IMR-90 (cell line): ENCODE measurements at regions not wholly inside any gene's neighbourhood (a gene's known extent, or its start where the extent isn't known, plus 50 kb on each side); places are given as distances from the start of the nearest gene placed in this dataset.

Experiments
- CEBPB ChIP-seq: IDR thresholded peaks from 2 replicates; pipeline ENCODE4 v1.6.1; 2012; ENCODE audit warnings: low read depth, low read length, improper control_type of control experiment
- MAZ ChIP-seq: IDR thresholded peaks from 2 replicates; pipeline ENCODE4 v1.6.1; 2012; ENCODE audit warnings: low read depth, mild to moderate bottlenecking, low read length, improper control_type of control experiment, moderate library complexity, borderline replicate concordance
- MXI1 ChIP-seq: IDR thresholded peaks from 2 replicates; pipeline ENCODE4 v1.6.1; 2012; ENCODE audit warnings: low read depth, mild to moderate bottlenecking, low read length, moderate library complexity, borderline replicate concordance
- POLR2A ChIP-seq: IDR thresholded peaks from 2 replicates; pipeline ENCODE4 v1.6.1; 2012; ENCODE audit warnings: mild to moderate bottlenecking, low read depth, low read length
- RFX5 ChIP-seq: IDR thresholded peaks from 2 replicates; pipeline ENCODE4 v1.8.0; 2012; ENCODE audit warnings: low read depth, mild to moderate bottlenecking, low read length, moderate library complexity
- USF2 ChIP-seq: fragments of 150-350 bp; IDR thresholded peaks from 2 replicates; pipeline ENCODE4 v1.6.1; 2017; ENCODE audit warnings: mild to moderate bottlenecking, antibody characterized with exemption, low read length, low read depth
- TF ChIP-seq, protein P1 (sequence below): conservative IDR thresholded peaks from 2 replicates; pipeline ENCODE4 v1.5.1; 2012; ENCODE audit warnings: mild to moderate bottlenecking, low read depth, low read length, improper control_type of control experiment
- TF ChIP-seq, protein P2 (sequence below): fragments of 150-350 bp; IDR thresholded peaks from 2 replicates; pipeline ENCODE4 v1.6.1; 2016; ENCODE audit warnings: low read depth, mild to moderate bottlenecking, low read length, moderate library complexity, borderline replicate concordance

- TF ChIP-seq USF2, result no peak
- TF ChIP-seq, protein P1, sequence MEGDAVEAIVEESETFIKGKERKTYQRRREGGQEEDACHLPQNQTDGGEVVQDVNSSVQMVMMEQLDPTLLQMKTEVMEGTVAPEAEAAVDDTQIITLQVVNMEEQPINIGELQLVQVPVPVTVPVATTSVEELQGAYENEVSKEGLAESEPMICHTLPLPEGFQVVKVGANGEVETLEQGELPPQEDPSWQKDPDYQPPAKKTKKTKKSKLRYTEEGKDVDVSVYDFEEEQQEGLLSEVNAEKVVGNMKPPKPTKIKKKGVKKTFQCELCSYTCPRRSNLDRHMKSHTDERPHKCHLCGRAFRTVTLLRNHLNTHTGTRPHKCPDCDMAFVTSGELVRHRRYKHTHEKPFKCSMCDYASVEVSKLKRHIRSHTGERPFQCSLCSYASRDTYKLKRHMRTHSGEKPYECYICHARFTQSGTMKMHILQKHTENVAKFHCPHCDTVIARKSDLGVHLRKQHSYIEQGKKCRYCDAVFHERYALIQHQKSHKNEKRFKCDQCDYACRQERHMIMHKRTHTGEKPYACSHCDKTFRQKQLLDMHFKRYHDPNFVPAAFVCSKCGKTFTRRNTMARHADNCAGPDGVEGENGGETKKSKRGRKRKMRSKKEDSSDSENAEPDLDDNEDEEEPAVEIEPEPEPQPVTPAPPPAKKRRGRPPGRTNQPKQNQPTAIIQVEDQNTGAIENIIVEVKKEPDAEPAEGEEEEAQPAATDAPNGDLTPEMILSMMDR, result no peak
- no peak for TF ChIP-seq POLR2A
- no peak for TF ChIP-seq MXI1
- TF ChIP-seq RFX5, result no peak
- TF ChIP-seq, protein P2, sequence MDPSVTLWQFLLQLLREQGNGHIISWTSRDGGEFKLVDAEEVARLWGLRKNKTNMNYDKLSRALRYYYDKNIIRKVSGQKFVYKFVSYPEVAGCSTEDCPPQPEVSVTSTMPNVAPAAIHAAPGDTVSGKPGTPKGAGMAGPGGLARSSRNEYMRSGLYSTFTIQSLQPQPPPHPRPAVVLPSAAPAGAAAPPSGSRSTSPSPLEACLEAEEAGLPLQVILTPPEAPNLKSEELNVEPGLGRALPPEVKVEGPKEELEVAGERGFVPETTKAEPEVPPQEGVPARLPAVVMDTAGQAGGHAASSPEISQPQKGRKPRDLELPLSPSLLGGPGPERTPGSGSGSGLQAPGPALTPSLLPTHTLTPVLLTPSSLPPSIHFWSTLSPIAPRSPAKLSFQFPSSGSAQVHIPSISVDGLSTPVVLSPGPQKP, result no peak
- TF ChIP-seq MAZ, result no peak
- no peak for TF ChIP-seq CEBPB
Measured at GRCh38 chr10:113477451-113477850, 75.4 kb upstream of the HABP2 start.
